ENCODE measurements at regions not wholly inside any gene's neighbourhood (a gene's known extent, or its start where the extent isn't known, plus 50 kb on each side); places are given as distances from the start of the nearest gene placed in this dataset.

- Histone ChIP-seq H3K79me2 (ENCODE audit: control insufficient read depth in 1 of 2, insufficient read depth in 2 of 2, low read length in 2 of 2) (no peaks in the 10 kb centered on the region), H3K27me3 (replicated peaks in 1 of 4; ENCODE audit: control insufficient read depth in 3 of 4, extremely low read depth in 1 of 4, insufficient read depth in 3 of 4, low read length in 3 of 4) (peaks cover 0 to 40% (median 28%) of the 10 kb centered on the region in 4 experiments; a peak in 5 of 7 replicates), H3K4me1 (replicated peaks in 1 of 4; ENCODE audit: control insufficient read depth in 3 of 4, insufficient read depth in 4 of 4, low read length in 3 of 4) (no peaks in the 10 kb centered on the region), H3K4me3 (ENCODE audit: extremely low read depth in 1 of 4, insufficient read depth in 2 of 4, low read depth in 3 of 4, low read length in 4 of 4) (no peak overlapping the region), H4K5ac (ENCODE audit: insufficient read length, low read depth, low read length) (no peak overlapping the region), H3K9ac (replicated peaks in 1 of 4; ENCODE audit: extremely low read depth in 1 of 4, low read depth in 3 of 4, low read length in 3 of 4) (no peak overlapping the region), H3K27ac (ENCODE audit: low read depth, low read length) (no peak overlapping the region), H2AFZ (ENCODE audit: low read length) (no peak overlapping the region), H3K56ac (replicated peaks; ENCODE audit: insufficient read length, low read depth, low read length) (no peak overlapping the region), H3K9me3 (ENCODE audit: insufficient read depth in 2 of 2, low read depth in 1 of 2, low read length in 1 of 2) (no peaks in the 10 kb centered on the region), H3K18ac (ENCODE audit: extremely low read depth, low read length) (no peak overlapping the region), H2BK20ac (ENCODE audit: low read length) (no peak overlapping the region), H3K36me3 (ENCODE audit: control insufficient read depth in 2 of 4, insufficient read depth in 4 of 4, low read length in 3 of 4) (no peaks in the 10 kb centered on the region), H3K4ac (replicated peaks; ENCODE audit: insufficient read length, low read depth, low read length) (no peak overlapping the region), H2BK15ac (ENCODE audit: low read length) (no peak overlapping the region), H3K23me2 (ENCODE audit: low read depth, low read length) (no peaks in the 10 kb centered on the region), H2BK120ac (replicated peaks; ENCODE audit: low read depth, low read length) (no peak overlapping the region), H3K79me1 (ENCODE audit: low read depth, low read length) (no peaks in the 10 kb centered on the region), H4K8ac (ENCODE audit: extremely low read depth, insufficient read depth, low read length) (no peak overlapping the region), H3K4me2 (ENCODE audit: insufficient read depth in 1 of 2, low read depth in 2 of 2, low read length in 2 of 2) (no peak overlapping the region), H2BK5ac (ENCODE audit: low read depth, low read length) (no peak overlapping the region), H4K20me1 (replicated peaks in 1 of 2; ENCODE audit: control insufficient read depth in 1 of 2, insufficient read depth in 2 of 2, low read length in 2 of 2) (peaks cover 0 to 4% of the 10 kb centered on the region in 2 experiments), H3K14ac (ENCODE audit: insufficient read length) (no peak overlapping the region), H3K23ac (ENCODE audit: insufficient read length) (no peak overlapping the region), H2AK5ac (ENCODE audit: low read depth, low read length) (no peak overlapping the region), H4K91ac (replicated peaks; ENCODE audit: insufficient read length, low read length) (no peak overlapping the region), H2BK12ac (ENCODE audit: low read depth, low read length) (no peak overlapping the region)
- ChIA-PET POLR2A (ENCODE audit: partially characterized antibody) (no interaction called here), CTCF (ENCODE audit: partially characterized antibody) (interaction anchor here (1.7 to 2.0 kb wide), 3 partner anchors 9 to 99 kb away, joined by 9 to 10 read pairs (median 9); no protein-coding TSS in a partner anchor)
- DNase-seq (ENCODE audit: low read depth in 1 of 2, low spot score in 2 of 2) = no peak
- 91% methylated on average over 7 of the region's 7 CpGs; no CpG with 5 or more reads in 1 of the 2 experiments for WGBS, 2 experiments (ENCODE audit: extremely low coverage in 1 of 2, insufficient coverage in 1 of 2, insufficient read length in 1 of 2, insufficient replicate concordance in 2 of 2, low coverage in 1 of 2, low lambda C conversion rate in 2 of 2, missing lambda C conversion rate in 1 of 2)
- no peak for FAIRE-seq
- TF ChIP-seq NANOG (IDR thresholded peaks at IDR 0.05; ENCODE audit: insufficient read depth, low read depth, low read length, poor library complexity, severe bottlenecking) (no peak), SIRT6 (IDR thresholded peaks at IDR 0.05; ENCODE audit: low read length) (no peak), ATF3 (IDR thresholded peaks at IDR 0.05; ENCODE audit: insufficient read depth, low read depth, low read length) (no peak), BCL11A (IDR thresholded peaks at IDR 0.05; ENCODE audit: low read depth in 2 of 2, low read length in 2 of 2) (no peak), YY1 (IDR thresholded peaks at IDR 0.05; ENCODE audit: low read depth, low read length) (no peak), HDAC6 (IDR thresholded peaks at IDR 0.05; ENCODE audit: low read depth, low read length) (no peak), TAF1 (IDR thresholded peaks at IDR 0.05; ENCODE audit: low read depth, low read length) (no peak), CHD2 (IDR thresholded peaks at IDR 0.05; ENCODE audit: low read length) (no peak), GTF2F1 (IDR thresholded peaks at IDR 0.05; ENCODE audit: borderline replicate concordance, low read depth, low read length) (no peak), ATF2 (IDR thresholded peaks at IDR 0.05; ENCODE audit: low read length) (no peak)
Measured at GRCh38 chr20:61130156-61130555, 121.9 kb upstream of the CDH4 start.

Data from H1 (cell line).